Panc1 (cell line): ENCODE measurements at regions not wholly inside any gene's neighbourhood (a gene's known extent, or its start where the extent isn't known, plus 50 kb on each side); places are given as distances from the start of the nearest gene placed in this dataset.

Experiments
- ATAC-seq: fragments of 200-7000 bp; cut with Tn5 transposase; 2 replicates; pipeline ENCODE4 v1.9.1; 2020; ENCODE audit warnings: mild to moderate bottlenecking, moderate library complexity
- BruUV-seq: library from RNA; stranded (reverse); fragments of 400-500 nt; replicated peaks from 2 replicates; lab custom pipeline; 2021; lab: Mats Ljungman, UMichigan
- CTCF ChIA-PET: fragments of 300-600 bp; sonication (Branson Sonifier 250); formaldehyde crosslinking; loops from one replicate; lab custom pipeline; 2022; ENCODE audit warnings: antibody characterized with exemption; lab: Charles Lee
- POLR2A ChIA-PET: fragments of 300-600 bp; sonication (Branson Sonifier 250); formaldehyde crosslinking; loops from one replicate; lab custom pipeline; 2022; ENCODE audit warnings: antibody characterized with exemption; lab: Charles Lee
- DNase-seq: peaks from one replicate; pipeline ENCODE4 v3.0.0-alpha.2; 2010; ENCODE audit warnings: low read depth, low spot score
- H3K27ac ChIP-seq: 2 replicates; pipeline ENCODE4 v1.5.1; 2011; ENCODE audit warnings: mild to moderate bottlenecking, low read length, inconsistent platforms
- H3K27me3 ChIP-seq: fragments of 200-500 bp; sonication (Bioruptor generic); 2 replicates; pipeline ENCODE4 v1.6.0; 2014; ENCODE audit warnings: low read length, inconsistent platforms; ENCODE audit not compliant: control insufficient read depth, insufficient read depth
- H3K36me3 ChIP-seq: fragments of 200-500 bp; sonication (Bioruptor generic); 2 replicates; pipeline ENCODE4 v1.5.1; 2014; ENCODE audit warnings: inconsistent platforms, mild to moderate bottlenecking, low read length, moderate library complexity; ENCODE audit not compliant: control insufficient read depth, insufficient read depth
- H3K4me1 ChIP-seq: 2 replicates; pipeline ENCODE4 v1.5.1; 2011; ENCODE audit warnings: inconsistent platforms, mild to moderate bottlenecking, low read length, moderate library complexity; ENCODE audit not compliant: control insufficient read depth, insufficient read depth
- H3K4me3 ChIP-seq, 2 experiments: 2 replicates each; pipeline ENCODE4 v1.5.1; 2011 to 2012; ENCODE audit warnings: low read depth in 2 of 2, low read length in 2 of 2, mild to moderate bottlenecking in 2 of 2, inconsistent platforms in 1 of 2, moderate library complexity in 1 of 2
- H3K9me3 ChIP-seq: fragments of 200-500 bp; sonication (Bioruptor generic); 2 replicates; pipeline ENCODE4 v1.5.1; 2014; ENCODE audit warnings: low read depth, mild to moderate bottlenecking, inconsistent platforms, low read length, moderate library complexity; ENCODE audit not compliant: control insufficient read depth, insufficient read depth
- CTCF ChIP-seq: fragments of 450-650 bp; IDR thresholded peaks from 2 replicates; pipeline ENCODE4 v1.5.1; 2017; ENCODE audit warnings: mild to moderate bottlenecking
- POLR2AphosphoS5 ChIP-seq: IDR thresholded peaks from 2 replicates; pipeline ENCODE4 v1.6.1; 2012; ENCODE audit warnings: mild to moderate bottlenecking, low read depth, low read length, moderate library complexity
- REST ChIP-seq, 2 experiments: IDR thresholded peaks; 2 replicates each; pipeline ENCODE4 v1.6.1; 2011 to 2012; ENCODE audit warnings: low read depth in 2 of 2, control low read depth in 1 of 2, low read length in 1 of 2, mild to moderate bottlenecking in 1 of 2, moderate library complexity in 1 of 2; ENCODE audit not compliant: insufficient read depth in 1 of 2
- SIN3A ChIP-seq: IDR thresholded peaks from 2 replicates; pipeline ENCODE4 v1.6.1; 2012; ENCODE audit warnings: low read depth, mild to moderate bottlenecking, low read length, moderate library complexity, borderline replicate concordance; ENCODE audit not compliant: insufficient read depth
- TCF7L2 ChIP-seq: IDR thresholded peaks from 2 replicates; pipeline ENCODE4 v1.6.1; 2011; ENCODE audit warnings: mild to moderate bottlenecking, low read depth, low read length, inconsistent platforms
- in situ Hi-C: cut with HindIII; loops from 2 replicates; pipeline ENCODE4 v1.10.0; 2016; ENCODE audit warnings: low sequenced_read_pairs, low pct_unique_long_range_greater_than_20kb
- intact Hi-C: fragments of 100-400 bp; cut with micrococcal nuclease; formaldehyde crosslinking; loops from one replicate; pipeline ENCODE4 v1.10.0; 2022; ENCODE audit not compliant: unreplicated experiment

- ATAC-seq (no peak), DNase-seq (no peak)
- BruUV-seq, result no TSS peak
- Histone ChIP-seq H3K4me3 (no peak overlapping the region), H3K9me3 (no peaks in the 10 kb centered on the region), H3K27ac (no peak overlapping the region), H3K27me3 (no peaks in the 10 kb centered on the region), H3K36me3 (no peaks in the 10 kb centered on the region), H3K4me1 (no peaks in the 10 kb centered on the region)
- ChIA-PET CTCF (no interaction called here), POLR2A (no interaction called here)
- in situ Hi-C loops (no loop called here), intact Hi-C loops (no loop called here)
- no peak for TF ChIP-seq REST (IDR thresholded peaks at IDR 0.05; ENCODE audit: insufficient read depth in 1 of 2, low read depth in 2 of 2, low read length in 1 of 2)
- TF ChIP-seq TCF7L2, result no peak
- TF ChIP-seq CTCF, result no peak
Observed at GRCh38 chr14:98167275-98167674, 1104.7 kb downstream of the BCL11B start.

- BruUV-seq, result no TSS peak
- CTCF ChIA-PET, result no interaction called here
- H3K4me3 ChIP-seq, result no peak overlapping the region
- H3K36me3 ChIP-seq, result no peaks in the 10 kb centered on the region
- ATAC-seq, result no peak
- no peak for TF ChIP-seq CTCF
- TF ChIP-seq SIN3A, result no peak
- no peak for TF ChIP-seq TCF7L2
- no peak for TF ChIP-seq REST (IDR thresholded peaks at IDR 0.05; ENCODE audit: insufficient read depth in 1 of 2, low read depth in 2 of 2, low read length in 1 of 2)
- TF ChIP-seq POLR2AphosphoS5, result no peak
- intact Hi-C loops, result no loop called here
- H3K27ac ChIP-seq, result no peak overlapping the region
- POLR2A ChIA-PET, result no interaction called here
- H3K27me3 ChIP-seq, result no peaks in the 10 kb centered on the region
- in situ Hi-C loops, result no loop called here
- no peaks in the 10 kb centered on the region for H3K4me1 ChIP-seq
- H3K9me3 ChIP-seq, result no peaks in the 10 kb centered on the region
- no peak for DNase-seq
Observed at GRCh38 chr14:98167705-98168104, 1104.3 kb downstream of the BCL11B start.
